ENCODE measurements at regions not wholly inside any gene's neighbourhood (a gene's known extent, or its start where the extent isn't known, plus 50 kb on each side); places are given as distances from the start of the nearest gene placed in this dataset.

GRCh38 chr7:35501681-35502080 lies 193.3 kb downstream of the HERPUD2 start:
- no peak for DNase-seq (ENCODE audit: low spot score)

DNA sequence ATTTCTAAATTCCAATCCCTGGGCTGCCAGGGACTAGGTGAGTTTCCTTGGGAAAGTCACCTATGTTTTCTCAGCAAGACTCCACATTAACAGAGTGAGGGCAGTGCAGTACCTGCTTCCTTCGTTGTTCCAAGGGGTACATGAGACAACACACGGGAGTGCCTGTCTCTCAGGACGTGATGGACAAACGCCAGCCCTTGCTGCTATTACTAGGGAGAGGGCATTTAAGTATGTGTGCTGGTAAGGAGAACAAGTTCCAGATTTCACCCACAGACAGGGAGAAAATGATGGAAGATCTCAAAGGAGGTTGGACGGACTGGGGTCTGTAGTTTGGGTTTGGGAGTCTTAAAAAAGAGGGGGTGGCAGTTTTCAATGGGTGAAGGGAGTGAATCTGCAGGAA lies 195.7 kb downstream of the HERPUD2 start:
- no peak for DNase-seq (ENCODE audit: low spot score)

- no peak for DNase-seq (ENCODE audit: low spot score)
Observed at GRCh38 chr7:35498416-35498815, 196.5 kb downstream of the HERPUD2 start.

DNA sequence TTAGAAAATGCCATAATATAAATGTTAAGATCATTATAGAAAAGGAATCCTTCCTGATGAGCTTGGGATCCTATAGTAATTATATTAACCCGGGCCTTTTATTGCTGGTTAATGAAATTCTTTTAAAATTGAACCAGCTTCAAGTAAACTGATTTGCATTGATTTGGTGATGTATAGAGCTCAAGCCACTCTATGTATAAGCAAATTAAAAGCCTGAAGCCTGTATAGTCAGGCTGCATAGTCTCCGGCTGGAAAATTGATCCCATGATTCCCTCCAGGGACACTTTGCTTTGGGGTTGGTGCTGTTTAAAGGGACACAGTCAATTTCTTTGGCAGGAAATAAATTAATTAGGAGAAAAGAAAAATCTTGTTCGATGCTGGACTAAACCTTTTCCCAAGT lies 199.1 kb downstream of the HERPUD2 start:
- no peak for DNase-seq (ENCODE audit: low spot score)

DNA sequence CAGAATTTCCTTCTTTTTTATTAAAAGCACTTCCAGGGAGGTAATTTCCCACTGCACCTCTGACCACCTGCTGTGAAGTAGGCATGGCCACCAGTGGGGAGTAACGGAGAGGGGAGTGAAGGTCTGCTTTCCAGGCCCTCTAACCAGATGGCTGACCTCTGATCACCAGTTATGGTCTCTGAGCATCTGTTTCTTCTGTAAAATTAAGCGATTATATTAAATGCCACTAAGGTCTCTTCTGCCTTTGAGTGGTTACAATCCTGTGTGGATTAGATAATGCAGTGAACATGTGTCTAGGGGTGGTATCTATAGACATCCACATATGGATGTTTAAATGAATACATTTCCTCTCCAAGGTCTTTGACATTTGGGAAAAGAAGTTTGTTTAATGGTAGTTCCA lies 199.6 kb downstream of the HERPUD2 start:
- no peak for DNase-seq (ENCODE audit: low spot score)

- no peak for DNase-seq (ENCODE audit: low spot score)
Observed at GRCh38 chr7:35494407-35494806, 200.5 kb downstream of the HERPUD2 start.

DNA sequence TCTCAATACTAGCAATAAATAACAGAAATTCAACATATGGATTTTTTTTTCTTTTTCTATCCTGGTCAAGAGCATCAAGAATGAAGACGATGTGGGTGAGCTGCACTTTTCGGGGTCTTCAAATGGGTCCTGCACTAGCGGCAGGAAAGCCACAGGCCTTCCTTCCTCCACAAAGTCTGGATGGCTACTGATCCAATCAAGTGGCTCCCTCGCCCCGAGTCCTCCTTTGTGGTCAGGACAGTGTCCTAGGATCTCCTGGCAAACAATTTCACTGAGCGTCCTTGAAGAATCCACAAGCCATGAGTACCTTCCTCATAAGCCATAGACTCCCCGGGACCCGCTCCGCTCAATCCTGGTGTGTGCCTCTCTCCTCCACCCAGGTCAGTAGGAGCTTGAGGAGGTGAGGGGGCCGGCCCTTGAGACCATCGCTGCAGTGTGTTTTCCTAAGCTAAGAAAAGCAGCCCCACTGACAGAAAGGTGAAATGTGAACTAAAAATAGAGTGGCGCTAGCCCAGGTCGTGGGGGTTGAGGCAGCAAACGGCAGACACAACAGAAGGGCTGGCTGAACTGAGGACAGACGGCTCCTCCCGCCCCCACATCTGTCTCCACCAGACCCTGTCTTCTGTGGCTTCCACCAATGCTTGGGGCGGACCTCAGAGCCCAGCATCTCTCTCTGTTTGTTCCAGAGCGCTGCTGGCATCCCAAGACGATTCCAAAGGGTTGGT lies 202.3 kb downstream of the HERPUD2 start:
- no peak for DNase-seq (ENCODE audit: low spot score)

DNA sequence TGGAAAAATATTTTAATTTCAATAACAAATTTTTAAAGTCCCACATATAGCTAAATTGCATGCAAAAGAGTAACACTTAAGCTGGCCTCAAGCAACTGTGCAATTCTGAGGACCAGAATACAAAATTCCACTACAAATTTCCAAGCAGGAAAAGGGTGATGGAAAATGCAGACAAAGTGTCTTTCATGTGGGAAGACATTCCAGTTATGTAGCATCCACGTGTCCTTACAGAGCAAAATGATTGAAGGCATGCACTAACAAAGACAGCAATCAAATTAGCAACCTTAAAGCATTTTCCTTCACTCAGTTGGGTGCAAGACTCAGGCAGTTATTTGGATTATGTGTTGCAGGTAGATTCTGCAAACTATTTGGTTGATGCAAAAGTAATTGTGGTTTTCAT lies 203.7 kb downstream of the HERPUD2 start:
- no peak for DNase-seq (ENCODE audit: low spot score)

- no peak for DNase-seq (ENCODE audit: low spot score)
Observed at GRCh38 chr7:35487841-35488240, 207.1 kb downstream of the HERPUD2 start.

DNA sequence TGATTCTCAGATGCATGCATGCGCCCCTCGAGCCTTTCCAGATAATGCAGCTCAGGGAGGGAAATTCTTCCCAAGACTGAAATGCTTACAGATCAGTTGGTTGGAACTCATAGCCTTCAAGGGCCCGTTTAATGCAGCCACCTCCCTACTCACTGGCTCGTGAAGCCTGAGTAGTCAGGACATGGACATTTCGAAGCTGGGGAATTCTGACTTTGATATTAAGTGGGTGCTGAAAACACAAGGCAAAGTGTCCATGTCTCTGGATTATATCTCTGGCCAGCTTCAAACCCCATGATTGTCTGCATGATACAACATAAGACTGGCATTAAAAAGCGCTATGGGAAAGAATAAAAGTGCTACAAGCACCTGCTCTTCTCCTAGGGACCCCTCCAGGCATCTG lies 207.5 kb downstream of the HERPUD2 start:
- no peak for DNase-seq (ENCODE audit: low spot score)

GRCh38 chr7:35485436-35485835 lies 209.5 kb downstream of the HERPUD2 start:
- no peak for DNase-seq (ENCODE audit: low spot score)

DNA sequence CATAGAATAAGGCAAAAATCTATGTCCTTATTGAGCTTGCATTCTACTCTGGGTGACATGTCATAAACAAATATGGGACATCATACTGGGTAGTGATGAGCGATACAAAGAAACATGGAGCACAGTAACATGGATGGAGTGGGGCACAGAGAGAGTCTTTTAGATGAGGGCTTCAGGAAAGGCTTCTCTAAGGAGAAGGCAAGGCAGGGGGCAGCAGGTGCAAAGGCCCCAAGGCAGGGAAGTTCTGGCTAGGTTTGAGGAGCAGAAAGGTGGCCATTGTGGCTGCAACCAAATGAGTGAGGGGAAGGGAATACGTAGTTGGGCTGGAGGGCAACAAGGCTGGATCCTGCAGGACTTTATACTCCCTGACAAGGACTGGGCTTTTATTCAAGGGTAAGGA lies 211.4 kb downstream of the HERPUD2 start:
- DNase-seq (ENCODE audit: low spot score) = no peak

DNA sequence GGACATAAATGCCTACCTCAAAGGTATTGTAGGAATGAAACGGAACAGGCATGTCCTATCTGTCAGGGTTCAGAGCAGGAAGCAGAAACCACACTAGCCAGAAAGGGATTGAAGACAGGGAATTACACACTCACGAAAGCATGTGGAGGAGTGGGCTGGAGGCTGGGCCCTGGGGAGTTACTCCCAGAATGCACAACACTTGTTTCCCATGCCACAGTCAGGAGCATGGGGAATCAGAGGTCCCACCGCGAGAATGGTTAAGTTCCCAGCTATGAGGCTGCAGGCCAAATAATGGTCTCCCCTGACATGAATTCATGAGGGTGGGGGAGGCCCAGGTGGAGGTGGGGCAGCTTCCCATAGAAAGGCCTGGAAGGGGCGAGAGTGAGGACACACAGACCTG lies 212.7 kb downstream of the HERPUD2 start:
- DNase-seq (ENCODE audit: low spot score) = no peak

- DNase-seq (ENCODE audit: low spot score) = no peak
Observed at GRCh38 chr7:35480806-35481205, 214.1 kb downstream of the HERPUD2 start.

- no peak for DNase-seq (ENCODE audit: low spot score)
Observed at GRCh38 chr7:35477609-35478008, 217.3 kb downstream of the HERPUD2 start.

- no peak for DNase-seq (ENCODE audit: low spot score)
Observed at GRCh38 chr7:35474100-35474499, 220.2 kb upstream of the TBX20 start.

GRCh38 chr7:35468606-35469005 lies 214.7 kb upstream of the TBX20 start:
- no peak for DNase-seq (ENCODE audit: low spot score)

- DNase-seq (ENCODE audit: low spot score) = no peak
Observed at GRCh38 chr7:35467456-35467978, 213.6 kb upstream of the TBX20 start.

- DNase-seq (ENCODE audit: low spot score) = no peak
Observed at GRCh38 chr7:35465791-35466336, 212.0 kb upstream of the TBX20 start.

DNA sequence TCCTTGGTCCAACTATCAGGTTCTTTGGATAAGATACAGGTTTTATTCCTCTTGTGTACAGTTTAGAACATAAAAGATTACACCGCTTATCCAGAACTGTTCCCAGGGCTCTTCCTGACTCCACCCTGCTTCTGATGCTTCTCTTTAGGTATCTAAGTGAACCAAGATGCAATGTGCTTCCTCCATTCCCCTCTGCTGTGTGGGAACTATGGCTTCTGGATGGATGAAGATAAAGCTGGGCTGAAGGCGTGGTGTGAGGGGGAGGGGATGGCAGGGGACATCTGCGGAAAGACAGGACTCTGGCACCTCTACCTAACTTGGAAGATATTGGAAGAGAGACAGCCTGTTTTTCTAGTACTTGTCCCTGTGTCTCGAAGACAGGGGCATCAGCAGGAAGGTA lies 209.9 kb upstream of the TBX20 start:
- no peak for DNase-seq (ENCODE audit: low spot score)

GRCh38 chr7:35463176-35463700 lies 209.3 kb upstream of the TBX20 start:
- no peak for DNase-seq (ENCODE audit: low spot score)

DNA sequence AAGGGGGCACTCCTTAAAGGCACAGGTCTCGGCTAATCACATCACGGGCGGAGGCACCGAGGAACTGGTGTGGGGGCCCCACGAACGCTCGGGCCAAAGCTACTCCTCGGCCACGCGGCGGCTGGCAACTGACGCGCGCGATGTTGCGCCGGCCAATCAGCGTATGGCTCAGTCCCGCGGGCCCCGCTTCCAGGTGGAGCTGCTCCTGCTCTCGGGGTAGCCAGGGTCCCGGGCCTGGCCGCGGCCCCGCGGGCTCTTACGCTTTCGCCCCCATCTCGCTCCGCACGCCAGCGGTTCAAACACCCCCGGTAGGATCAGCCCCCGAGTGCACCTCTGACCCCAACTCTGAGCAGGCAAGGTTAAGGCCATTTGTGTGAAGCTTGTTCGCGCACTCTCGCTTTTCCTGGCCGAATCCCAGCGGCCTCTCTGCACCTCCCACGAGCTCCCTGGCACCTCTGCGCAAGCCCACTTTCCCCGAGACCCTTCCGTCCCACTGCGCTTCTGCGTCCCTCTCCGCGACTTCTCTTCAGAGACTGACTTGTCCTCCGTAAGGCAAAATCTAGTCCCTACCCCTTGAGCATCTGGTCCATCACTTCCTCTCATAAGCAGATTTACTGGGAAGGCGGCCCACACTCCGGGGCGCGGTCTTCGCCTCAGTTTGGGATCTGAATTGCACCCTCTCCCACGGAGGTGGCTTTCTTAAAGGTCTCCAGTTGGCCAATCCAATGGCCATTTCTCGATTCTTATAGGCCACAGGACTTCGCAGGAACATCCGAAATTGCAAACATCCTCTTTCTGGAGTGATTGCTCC lies 200.9 kb upstream of the TBX20 start:
- DNase-seq (ENCODE audit: low spot score) = no peak

Data from A172 (cell line).